ENCODE measurements at regions not wholly inside any gene's neighbourhood (a gene's known extent, or its start where the extent isn't known, plus 50 kb on each side); places are given as distances from the start of the nearest gene placed in this dataset.
"Not testable (repeated sequence)": the region's sequence is repeated elsewhere in the genome, so short reads cannot be mapped to it uniquely, and the experiment has no call there.

- no peak for DNase-seq (ENCODE audit: low read depth)
Measured at GRCh38 chr3:171981271-171981605, 58.1 kb upstream of the FNDC3B start.

DNA sequence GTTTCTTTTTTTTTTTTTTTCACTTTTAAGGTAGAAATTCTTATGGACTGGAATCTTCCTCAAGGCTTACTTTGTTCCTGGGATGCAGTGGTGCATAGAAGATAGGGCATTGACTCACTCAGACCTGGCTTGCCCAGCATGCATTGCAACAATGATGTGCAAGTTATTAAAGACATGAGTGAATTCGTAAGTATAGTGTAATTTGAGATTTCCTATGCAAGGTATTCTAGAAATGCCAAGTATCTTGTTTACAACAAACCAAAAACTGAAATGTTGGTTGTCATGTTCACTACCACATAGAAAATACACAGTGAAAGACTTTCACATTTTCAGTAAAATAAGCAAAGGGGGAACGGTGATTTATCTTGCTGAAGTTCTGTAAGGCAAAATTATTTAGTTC, 56.5 kb upstream of the FNDC3B start:
- DNase-seq (ENCODE audit: low read depth) = peak; percentile 77

GRCh38 chr3:171983685-171984084, 55.7 kb upstream of the FNDC3B start:
- DNase-seq (ENCODE audit: low read depth) = not testable (repeated sequence)

- no peak for DNase-seq (ENCODE audit: low read depth)
Measured at GRCh38 chr3:171984883-171985282, 54.5 kb upstream of the FNDC3B start.

GRCh38 chr3:171986176-171986575, 53.2 kb upstream of the FNDC3B start:
- DNase-seq (ENCODE audit: low read depth) = no peak

DNA sequence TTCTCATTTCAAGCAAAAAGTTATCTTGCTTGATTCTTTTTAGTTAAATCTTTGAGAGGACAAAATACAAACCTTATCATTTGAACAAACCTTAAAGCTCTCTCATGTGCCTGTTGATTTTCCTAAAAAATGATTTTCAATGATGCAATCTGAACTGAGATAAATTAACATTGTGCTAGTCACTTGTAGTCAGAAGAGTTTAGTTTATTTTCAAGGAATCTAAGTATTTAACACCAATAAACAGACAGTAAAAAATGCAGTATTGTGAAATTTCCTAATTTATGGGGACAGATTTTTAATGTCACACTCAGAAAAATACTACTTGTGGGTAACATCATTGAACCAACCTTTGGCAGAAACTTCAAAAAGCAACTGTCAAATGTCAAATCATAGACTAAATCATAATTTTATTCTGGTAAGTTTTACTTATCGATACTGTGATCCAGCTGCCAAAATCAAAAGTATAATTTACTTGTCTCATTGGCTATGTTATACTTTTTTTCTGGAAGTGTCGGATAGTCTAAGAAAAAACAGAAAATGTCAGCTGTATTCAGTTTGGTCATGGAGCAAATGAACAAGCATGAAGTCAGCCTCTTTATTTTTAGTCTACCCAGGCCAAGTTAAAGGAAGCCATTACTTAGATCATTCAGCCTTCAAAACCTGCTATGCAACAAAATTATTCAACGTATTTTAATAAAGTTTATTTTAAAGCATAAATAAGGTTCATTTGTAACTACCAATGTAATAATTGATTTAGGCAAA, 52.4 kb upstream of the FNDC3B start:
- DNase-seq (ENCODE audit: low read depth) = peak; percentile 22
